GM12878 (cell line): ENCODE measurements at regions not wholly inside any gene's neighbourhood (a gene's known extent, or its start where the extent isn't known, plus 50 kb on each side); places are given as distances from the start of the nearest gene placed in this dataset.
"Not testable (repeated sequence)": the region's sequence is repeated elsewhere in the genome, so short reads cannot be mapped to it uniquely, and the experiment has no call there.

Experiments used
- ATAC-seq: fragments of 200-7000 bp; cut with Tn5 transposase; 3 replicates; pipeline ENCODE4 v1.9.1; 2020; ENCODE audit warnings: mild to moderate bottlenecking, moderate library complexity
- BruUV-seq: library from RNA; stranded (reverse); fragments of 400-500 nt; replicated peaks from 2 replicates; lab custom pipeline; 2021; lab: Mats Ljungman, UMichigan
- CTCF ChIA-PET: fragments of 300-600 bp; sonication (Branson Sonifier 250); formaldehyde crosslinking; extraction: SDS; loops from one replicate; lab custom pipeline; 2021; ENCODE audit warnings: inconsistent platforms; lab: Yijun Ruan, JAX
- POLR2A ChIA-PET: fragments of 350-600 bp; formaldehyde crosslinking; extraction: SDS; loops from one replicate; lab custom pipeline; 2021; ENCODE audit warnings: inconsistent platforms; lab: Charles Lee
- RAD21 ChIA-PET: fragments of 300-600 bp; sonication (Branson Sonifier 250); formaldehyde crosslinking; loops from one replicate; lab custom pipeline; 2023; ENCODE audit warnings: antibody characterized with exemption; ENCODE audit not compliant: unreplicated experiment; lab: Charles Lee
- SMC1A ChIA-PET: fragments of 300-600 bp; sonication (Branson Sonifier 250); formaldehyde crosslinking; loops from one replicate; lab custom pipeline; 2023; ENCODE audit not compliant: unreplicated experiment, uncharacterized antibody; lab: Charles Lee
- DNase-seq: peaks from one replicate; pipeline ENCODE4 v3.0.0-alpha.2; 2011; ENCODE audit warnings: low read depth, low spot score
- FAIRE-seq: peaks from 3 replicates; lab custom pipeline; 2011; peaks lifted over from hg19 to GRCh38; lab: Jason Lieb, UNC
- H2AFZ ChIP-seq: 2 replicates; pipeline ENCODE4 v1.6.0; 2011; ENCODE audit warnings: low read depth, low read length, control low read depth; ENCODE audit not compliant: control insufficient read depth
- H3K27ac ChIP-seq: 2 replicates; pipeline ENCODE4 v1.5.1; 2011; ENCODE audit warnings: control low read depth; ENCODE audit not compliant: control insufficient read depth, insufficient read depth
- H3K27me3 ChIP-seq, 2 experiments: replicated peaks in 1 of 2; 2 replicates each; pipeline versions ENCODE4 v1.6.0 to v1.6.1; 2011; ENCODE audit warnings: low read length in 1 of 2; ENCODE audit not compliant: control insufficient read depth in 2 of 2, insufficient read depth in 2 of 2
- H3K36me3 ChIP-seq, 2 experiments: 2 replicates each; pipeline ENCODE4 v1.5.1; 2011; ENCODE audit warnings: low read length in 1 of 2; ENCODE audit not compliant: control insufficient read depth in 2 of 2, insufficient read depth in 2 of 2
- H3K4me1 ChIP-seq: 2 replicates; pipeline ENCODE4 v1.6.1; 2011; ENCODE audit warnings: mild to moderate bottlenecking, low read length, moderate library complexity, mixed read lengths; ENCODE audit not compliant: control insufficient read depth, insufficient read depth
- H3K4me2 ChIP-seq: 2 replicates; pipeline ENCODE4 v1.6.0; 2011; ENCODE audit warnings: control low read depth; ENCODE audit not compliant: control insufficient read depth, insufficient read depth
- H3K4me3 ChIP-seq: fragments of 200-600 bp; sonication (generic); 2 replicates; pipeline ENCODE4 v1.5.1; 2016
- H3K79me2 ChIP-seq: 2 replicates; pipeline ENCODE4 v1.6.0; 2011; ENCODE audit warnings: low read length; ENCODE audit not compliant: control insufficient read depth, insufficient read depth
- H3K9ac ChIP-seq: 2 replicates; pipeline ENCODE4 v1.8.0; 2011; ENCODE audit warnings: low read length, control low read depth, mixed read lengths; ENCODE audit not compliant: control insufficient read depth, insufficient read depth
- H3K9me3 ChIP-seq: replicated peaks from 3 replicates; pipeline ENCODE4 v1.5.1; 2011; ENCODE audit warnings: mild to moderate bottlenecking, low read length; ENCODE audit not compliant: control insufficient read depth, insufficient read depth
- H4K20me1 ChIP-seq: 2 replicates; pipeline ENCODE4 v1.6.0; 2011; ENCODE audit not compliant: control insufficient read depth, insufficient read depth
- ATF3 ChIP-seq: IDR thresholded peaks from 2 replicates; pipeline ENCODE4 v1.6.1; 2011; ENCODE audit warnings: low read depth, mild to moderate bottlenecking, low read length, moderate library complexity, borderline replicate concordance; ENCODE audit errors: extremely low read depth
- CHD4 ChIP-seq: fragments of 200-600 bp; sonication (generic); IDR thresholded peaks from 2 replicates; pipeline ENCODE4 v1.6.1; 2016; ENCODE audit warnings: mild to moderate bottlenecking
- EZH2 ChIP-seq: IDR thresholded peaks from 2 replicates; pipeline ENCODE4 v1.6.1; 2012; ENCODE audit warnings: low read depth, mild to moderate bottlenecking, control low read depth, inconsistent platforms, low read length, borderline replicate concordance; ENCODE audit not compliant: control insufficient read depth
- IRF3 ChIP-seq: fragments of 450-650 bp; IDR thresholded peaks from 2 replicates; pipeline ENCODE4 v1.6.1; 2014; ENCODE audit warnings: mild to moderate bottlenecking
- IRF4 ChIP-seq: IDR thresholded peaks from 2 replicates; pipeline ENCODE4 v1.6.1; 2011; ENCODE audit warnings: low read depth, low read length
- MXI1 ChIP-seq: fragments of 150-350 bp; IDR thresholded peaks from 2 replicates; pipeline ENCODE4 v1.6.1; 2011; ENCODE audit warnings: low read depth, mild to moderate bottlenecking, inconsistent platforms, low read length, improper control_type of control experiment
- PAX8 ChIP-seq: fragments of 450-650 bp; IDR thresholded peaks from 2 replicates; pipeline ENCODE4 v1.6.1; 2017; ENCODE audit warnings: mild to moderate bottlenecking, moderate library complexity
- SIX5 ChIP-seq: IDR thresholded peaks from 2 replicates; pipeline ENCODE4 v1.6.1; 2011; ENCODE audit warnings: mild to moderate bottlenecking, low read depth, low read length, moderate library complexity; ENCODE audit not compliant: severe bottlenecking
- SREBF2 ChIP-seq: IDR thresholded peaks from 2 replicates; pipeline ENCODE4 v1.6.1; 2012; ENCODE audit warnings: mild to moderate bottlenecking, low read length
- TAF1 ChIP-seq: IDR thresholded peaks from 2 replicates; pipeline ENCODE4 v1.6.1; 2011; ENCODE audit warnings: mild to moderate bottlenecking, low read depth, low read length, borderline replicate concordance
- WGBS: methylation state at CpG from one replicate; pipeline ENCODE4 v1.1.6; 2016; ENCODE audit warnings: low lambda C conversion rate; ENCODE audit not compliant: insufficient replicate concordance, insufficient coverage; ENCODE audit errors: missing lambda C conversion rate; 5-methylcytosine and 5-hydroxymethylcytosine counted together
- in situ Hi-C: fragments of 300-500 bp; cut with MboI; formaldehyde crosslinking; loops from 9 replicates; pipeline ENCODE4 v1.14.3; 2018; ENCODE audit warnings: mixed read lengths
- intact Hi-C: fragments of 100-400 bp; cut with micrococcal nuclease; formaldehyde crosslinking; loops from one replicate; pipeline ENCODE4 v1.14.2; 2022; ENCODE audit not compliant: unreplicated experiment

DNA sequence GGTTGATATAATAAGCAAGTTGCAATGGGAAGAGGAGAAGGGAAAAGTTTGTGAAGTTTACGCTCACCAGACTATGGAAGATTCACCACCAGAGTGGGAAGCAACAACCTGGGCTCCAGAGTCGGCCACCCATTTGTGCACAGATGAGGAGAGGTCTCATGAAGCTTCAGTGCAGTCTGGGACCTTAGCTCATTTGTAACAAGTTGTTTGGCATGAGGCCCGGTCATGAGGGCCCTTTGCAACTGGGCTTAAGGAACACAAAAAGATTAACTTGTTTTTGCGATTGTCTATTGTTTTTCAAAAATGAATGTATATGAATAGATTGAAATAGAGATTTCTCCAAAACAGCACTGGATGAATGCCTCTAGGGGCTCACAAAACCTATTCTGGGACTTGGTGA is 94.2 kb downstream of the ZNF737 start (continued):
- TF ChIP-seq ATF3, result no peak
- no peak for TF ChIP-seq SREBF2
- no peak for TF ChIP-seq CHD4
- TF ChIP-seq IRF3, result no peak
- no peak for TF ChIP-seq IRF4
- no peak for TF ChIP-seq EZH2
- no peak for TF ChIP-seq PAX8
- TF ChIP-seq TAF1, result no peak

DNA sequence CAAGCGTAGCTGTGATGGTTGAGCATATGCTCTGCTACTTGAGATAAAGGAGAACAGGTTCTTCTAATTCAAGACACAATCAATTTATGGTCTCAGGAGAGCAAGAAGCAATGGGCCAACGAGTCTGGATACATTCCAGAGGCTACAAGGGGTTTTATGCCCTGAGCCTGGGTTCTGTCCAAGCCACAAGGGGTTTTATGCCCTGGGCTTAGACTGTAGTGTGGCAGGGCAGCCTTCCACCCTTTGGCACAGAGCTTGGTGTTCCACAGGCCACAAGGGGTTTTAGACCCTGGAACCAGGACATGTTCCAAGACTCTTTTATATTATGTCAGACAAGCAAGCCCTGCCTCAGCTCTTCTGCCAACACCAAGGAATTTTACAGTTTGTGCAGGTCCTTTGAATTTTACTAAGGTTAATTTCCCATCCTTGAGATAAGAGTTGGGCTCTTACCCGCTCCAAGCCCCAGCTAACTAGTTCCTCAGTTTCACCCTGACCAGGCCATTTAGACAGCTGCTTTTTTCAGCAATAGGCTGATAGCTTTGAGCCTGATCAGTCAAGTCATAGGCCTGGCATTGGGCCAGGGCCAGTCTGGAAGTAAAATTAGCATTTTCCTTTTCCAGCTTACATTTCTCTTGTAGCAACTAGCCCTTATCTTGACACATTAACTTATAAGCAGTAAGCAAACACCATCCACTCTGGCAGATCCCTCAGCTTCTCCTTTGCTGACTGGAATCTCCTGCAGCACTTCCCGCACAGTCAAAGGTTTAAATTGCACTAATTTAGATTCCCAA is 95.0 kb downstream of the ZNF737 start:
- DNase-seq (no peak), ATAC-seq (no peak), FAIRE-seq (no peak)
- intact Hi-C loops (no loop called here), in situ Hi-C loops (no loop called here)
- H3K79me2 ChIP-seq, result no peaks in the 10 kb centered on the region
- WGBS, result 18% methylated on average over 4 of the region's 4 CpGs
- no peak overlapping the region for H3K9ac ChIP-seq
- no peak overlapping the region for H3K4me3 ChIP-seq
- no TSS peak for BruUV-seq
- no peaks in the 10 kb centered on the region for H3K36me3 ChIP-seq
- H2AFZ ChIP-seq, result no peak overlapping the region
- ChIA-PET CTCF (no interaction called here), POLR2A (no interaction called here), SMC1A (no interaction called here), RAD21 (no interaction called here)
- no peaks in the 10 kb centered on the region for H3K27me3 ChIP-seq
- H3K27ac ChIP-seq, result no peak overlapping the region
- H3K4me2 ChIP-seq, result no peak overlapping the region
- H3K9me3 ChIP-seq, result no peaks in the 10 kb centered on the region
- no peaks in the 10 kb centered on the region for H3K4me1 ChIP-seq
- TF ChIP-seq MXI1, result no peak
- no peak for TF ChIP-seq SIX5
- no peak for TF ChIP-seq IRF3
- no peaks in the 10 kb centered on the region for H4K20me1 ChIP-seq

DNA sequence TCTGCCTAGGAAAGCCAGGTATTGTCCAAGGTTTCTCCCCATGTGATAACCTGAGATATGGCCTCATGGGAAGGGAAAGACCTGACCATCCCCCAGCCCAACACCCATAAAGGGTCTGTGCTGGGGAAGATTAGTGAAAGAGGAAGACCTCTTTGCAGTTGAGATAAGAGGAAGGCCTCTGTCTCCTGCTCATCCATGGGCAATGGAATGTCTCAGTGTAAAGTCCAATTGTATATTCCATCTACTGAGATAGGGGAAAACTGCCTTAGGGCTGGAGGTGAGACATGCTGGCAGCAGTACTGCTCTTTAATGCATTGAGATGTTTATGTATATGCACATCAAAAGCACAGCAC is 99.0 kb downstream of the ZNF737 start:
- H3K36me3 ChIP-seq, H3K27me3 ChIP-seq, H4K20me1 ChIP-seq, CTCF ChIA-PET, H3K4me1 ChIP-seq, H2AFZ ChIP-seq, H3K4me2 ChIP-seq, H3K27ac ChIP-seq, POLR2A ChIA-PET, intact Hi-C loops, H3K4me3 ChIP-seq, in situ Hi-C loops, FAIRE-seq, RAD21 ChIA-PET, H3K79me2 ChIP-seq, SMC1A ChIA-PET, H3K9ac ChIP-seq, DNase-seq, ATAC-seq, H3K9me3 ChIP-seq, BruUV-seq: not testable (repeated sequence)
